ENCODE measurements at regions not wholly inside any gene's neighbourhood (a gene's known extent, or its start where the extent isn't known, plus 50 kb on each side); places are given as distances from the start of the nearest gene placed in this dataset.
"Not testable (repeated sequence)": the region's sequence is repeated elsewhere in the genome, so short reads cannot be mapped to it uniquely, and the experiment has no call there.

GRCh38 chr10:131034451-131034850, 277.1 kb downstream of the TCERG1L start:
- no peak for TF ChIP-seq CTCF (IDR thresholded peaks at IDR 0.05; ENCODE audit: unreplicated experiment)
- intact Hi-C loops (cut with micrococcal nuclease; ENCODE audit: unreplicated experiment): no loop called here
- BruUV-seq (replicated peaks): no TSS peak
- no peak overlapping the region for H3K4me3 Mint-ChIP-seq (ENCODE audit: low read depth, unreplicated experiment)
- CTCF ChIA-PET: no interaction called here
- H3K9me3 Mint-ChIP-seq (ENCODE audit: low read depth, unreplicated experiment): peaks cover 9% of the 10 kb centered on the region
- H3K36me3 Mint-ChIP-seq (ENCODE audit: insufficient read depth, unreplicated experiment): no peaks in the 10 kb centered on the region
- no peaks in the 10 kb centered on the region for H3K27me3 Mint-ChIP-seq (ENCODE audit: unreplicated experiment)
- no peaks in the 10 kb centered on the region for H3K4me1 Mint-ChIP-seq (ENCODE audit: low read depth, unreplicated experiment)
- H3K27ac Mint-ChIP-seq (ENCODE audit: unreplicated experiment): no peak overlapping the region
- no peak for DNase-seq

DNA sequence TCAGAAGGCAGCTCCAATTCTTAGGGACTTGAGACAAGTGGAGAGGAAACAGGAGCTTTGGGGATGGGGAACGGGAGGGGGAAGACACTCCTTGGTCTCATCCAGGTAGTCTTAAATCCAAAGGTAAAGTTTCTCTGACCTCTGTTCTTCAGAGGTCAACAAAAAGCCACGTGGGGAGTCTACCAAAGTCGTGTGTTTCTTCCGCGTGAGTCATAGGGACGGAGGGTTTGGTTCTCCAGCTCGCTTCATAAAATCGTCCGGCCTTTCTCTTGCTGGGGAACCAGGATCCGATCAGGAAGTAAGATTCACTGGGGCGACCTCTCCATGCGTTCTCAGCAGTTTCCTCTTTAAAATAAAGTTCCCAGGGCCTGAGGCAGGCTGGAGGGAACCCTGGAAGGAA, 275.7 kb downstream of the TCERG1L start:
- no peak for TF ChIP-seq CTCF (IDR thresholded peaks at IDR 0.05; ENCODE audit: unreplicated experiment)
- no peak overlapping the region for H3K4me3 Mint-ChIP-seq (ENCODE audit: low read depth, unreplicated experiment)
- H3K4me1 Mint-ChIP-seq (ENCODE audit: low read depth, unreplicated experiment): no peaks in the 10 kb centered on the region
- no peaks in the 10 kb centered on the region for H3K27me3 Mint-ChIP-seq (ENCODE audit: unreplicated experiment)
- no peak overlapping the region for H3K27ac Mint-ChIP-seq (ENCODE audit: unreplicated experiment)
- H3K9me3 Mint-ChIP-seq (ENCODE audit: low read depth, unreplicated experiment): peaks cover 9% of the 10 kb centered on the region
- intact Hi-C loops (cut with micrococcal nuclease; ENCODE audit: unreplicated experiment): no loop called here
- H3K36me3 Mint-ChIP-seq (ENCODE audit: insufficient read depth, unreplicated experiment): no peaks in the 10 kb centered on the region
- BruUV-seq (replicated peaks): no TSS peak
- DNase-seq: no peak
- CTCF ChIA-PET: no interaction called here

DNA sequence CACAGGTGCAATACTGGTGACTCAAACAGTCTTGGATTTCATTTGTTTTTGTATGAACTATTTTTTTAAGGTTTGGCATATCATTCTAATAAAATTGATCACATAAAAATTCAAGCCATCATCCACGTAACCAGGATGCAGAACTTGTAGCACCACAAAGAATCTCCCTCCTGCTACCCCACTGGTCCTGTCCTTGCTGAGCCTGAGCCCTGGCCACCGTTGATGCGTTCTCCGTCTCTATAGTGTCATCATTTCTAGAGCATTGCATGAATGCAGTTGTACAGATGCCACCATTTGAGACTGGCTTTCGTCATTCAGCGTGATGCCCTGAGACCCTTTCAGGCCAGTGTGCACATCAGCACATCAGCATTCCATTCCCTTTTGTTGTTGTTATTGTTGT, 273.5 kb downstream of the TCERG1L start:
- Mint-ChIP-seq H3K27me3 (ENCODE audit: unreplicated experiment) (no peaks in the 10 kb centered on the region), H3K27ac (ENCODE audit: unreplicated experiment) (no peak overlapping the region), H3K36me3 (ENCODE audit: insufficient read depth, unreplicated experiment) (no peaks in the 10 kb centered on the region), H3K9me3 (ENCODE audit: low read depth, unreplicated experiment) (peaks cover 9% of the 10 kb centered on the region), H3K4me1 (ENCODE audit: low read depth, unreplicated experiment) (no peaks in the 10 kb centered on the region), H3K4me3 (ENCODE audit: low read depth, unreplicated experiment) (no peak overlapping the region)
- intact Hi-C loops (cut with micrococcal nuclease; ENCODE audit: unreplicated experiment): no loop called here
- no TSS peak for BruUV-seq (replicated peaks)
- CTCF ChIA-PET: no interaction called here
- DNase-seq: no peak
- TF ChIP-seq CTCF (IDR thresholded peaks at IDR 0.05; ENCODE audit: unreplicated experiment): no peak

- Mint-ChIP-seq H3K9me3 (ENCODE audit: low read depth, unreplicated experiment) (peaks cover 2% of the 10 kb centered on the region), H3K36me3 (ENCODE audit: insufficient read depth, unreplicated experiment) (peaks cover under 1% of the 10 kb centered on the region), H3K27ac (ENCODE audit: unreplicated experiment) (no peak overlapping the region), H3K4me1 (ENCODE audit: low read depth, unreplicated experiment) (no peaks in the 10 kb centered on the region), H3K27me3 (ENCODE audit: unreplicated experiment) (no peaks in the 10 kb centered on the region), H3K4me3 (ENCODE audit: low read depth, unreplicated experiment) (no peak overlapping the region)
- intact Hi-C loops (cut with micrococcal nuclease; ENCODE audit: unreplicated experiment): no loop called here
- CTCF ChIA-PET: no interaction called here
- TF ChIP-seq CTCF (IDR thresholded peaks at IDR 0.05; ENCODE audit: unreplicated experiment): no peak
- BruUV-seq (replicated peaks): no TSS peak
- no peak for DNase-seq
Measured at GRCh38 chr10:131041031-131041430, 270.5 kb downstream of the TCERG1L start.

DNA sequence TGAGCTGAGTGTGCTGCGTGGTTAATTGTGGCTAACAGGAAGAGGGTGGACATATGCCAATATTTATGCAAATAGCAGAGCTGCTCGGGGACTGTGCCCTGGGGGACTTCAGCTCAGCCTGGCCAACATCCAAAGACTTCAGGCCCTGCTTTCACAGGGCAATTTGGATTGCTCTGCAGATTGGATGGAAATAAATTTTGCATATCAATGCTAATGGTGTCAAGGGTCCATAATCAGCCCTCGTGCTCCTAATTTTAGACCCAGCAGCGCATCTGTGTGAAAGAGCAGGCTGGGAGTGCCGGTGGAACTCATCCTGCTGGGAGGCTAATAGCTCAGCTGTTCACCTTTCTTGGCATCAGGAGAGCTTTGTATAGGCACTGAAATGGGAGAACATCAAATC, 270.1 kb downstream of the TCERG1L start:
- intact Hi-C loops (cut with micrococcal nuclease; ENCODE audit: unreplicated experiment): no loop called here
- H3K27ac Mint-ChIP-seq (ENCODE audit: unreplicated experiment): no peak overlapping the region
- CTCF ChIA-PET: no interaction called here
- no peak overlapping the region for H3K4me3 Mint-ChIP-seq (ENCODE audit: low read depth, unreplicated experiment)
- H3K27me3 Mint-ChIP-seq (ENCODE audit: unreplicated experiment): no peaks in the 10 kb centered on the region
- peaks cover 3% of the 10 kb centered on the region for H3K36me3 Mint-ChIP-seq (ENCODE audit: insufficient read depth, unreplicated experiment)
- H3K4me1 Mint-ChIP-seq (ENCODE audit: low read depth, unreplicated experiment): no peaks in the 10 kb centered on the region
- no peak for TF ChIP-seq CTCF (IDR thresholded peaks at IDR 0.05; ENCODE audit: unreplicated experiment)
- DNase-seq: no peak
- peaks cover 4% of the 10 kb centered on the region for H3K9me3 Mint-ChIP-seq (ENCODE audit: low read depth, unreplicated experiment)
- no TSS peak for BruUV-seq (replicated peaks)

- H3K36me3 Mint-ChIP-seq (ENCODE audit: insufficient read depth, unreplicated experiment); CTCF ChIA-PET; H3K27ac Mint-ChIP-seq (ENCODE audit: unreplicated experiment): not testable (repeated sequence)
Measured at GRCh38 chr10:131042015-131042414, 269.5 kb downstream of the TCERG1L start.

More at GRCh38 chr10:131042015-131042414, 269.5 kb downstream of the TCERG1L start:
- DNase-seq; H3K4me3 Mint-ChIP-seq (ENCODE audit: low read depth, unreplicated experiment); H3K9me3 Mint-ChIP-seq (ENCODE audit: low read depth, unreplicated experiment); BruUV-seq (replicated peaks); intact Hi-C loops (cut with micrococcal nuclease; ENCODE audit: unreplicated experiment); H3K4me1 Mint-ChIP-seq (ENCODE audit: low read depth, unreplicated experiment); H3K27me3 Mint-ChIP-seq (ENCODE audit: unreplicated experiment): not testable (repeated sequence)
